ENCODE measurements at regions not wholly inside any gene's neighbourhood (a gene's known extent, or its start where the extent isn't known, plus 50 kb on each side); places are given as distances from the start of the nearest gene placed in this dataset.
"Not testable (repeated sequence)": the region's sequence is repeated elsewhere in the genome, so short reads cannot be mapped to it uniquely, and the experiment has no call there.

- no peak for ATAC-seq
- Mint-ChIP-seq H3K27ac (no peak overlapping the region), H3K4me1 (no peaks in the 10 kb centered on the region), H3K4me3 (no peak overlapping the region), H3K36me3 (no peaks in the 10 kb centered on the region), H3K27me3 (no peaks in the 10 kb centered on the region), H3K9me3 (peaks cover 3% of the 10 kb centered on the region)
Measured at GRCh38 chr9:22970434-22970975, 523.9 kb downstream of the DMRTA1 start.

GRCh38 chr9:22975951-22976350 lies 529.3 kb downstream of the DMRTA1 start:
- Mint-ChIP-seq H3K27me3 (no peaks in the 10 kb centered on the region), H3K36me3 (no peaks in the 10 kb centered on the region), H3K4me3 (no peak overlapping the region), H3K9me3 (peaks cover 3% of the 10 kb centered on the region), H3K27ac (no peak overlapping the region), H3K4me1 (no peaks in the 10 kb centered on the region)
- ATAC-seq, result no peak

GRCh38 chr9:22976454-22976853 lies 529.8 kb downstream of the DMRTA1 start:
- Mint-ChIP-seq H3K27me3 (no peaks in the 10 kb centered on the region), H3K27ac (no peak overlapping the region), H3K9me3 (peaks cover 3% of the 10 kb centered on the region), H3K4me3 (no peak overlapping the region), H3K36me3 (no peaks in the 10 kb centered on the region), H3K4me1 (no peaks in the 10 kb centered on the region)
- no peak for ATAC-seq

GRCh38 chr9:22980429-22980828 lies 533.8 kb downstream of the DMRTA1 start:
- H3K27ac Mint-ChIP-seq, H3K4me1 Mint-ChIP-seq, H3K9me3 Mint-ChIP-seq, H3K27me3 Mint-ChIP-seq, H3K36me3 Mint-ChIP-seq, H3K4me3 Mint-ChIP-seq, ATAC-seq: not testable (repeated sequence)

- no peak overlapping the region for H3K4me3 Mint-ChIP-seq
- H3K27ac Mint-ChIP-seq, result no peak overlapping the region
- no peaks in the 10 kb centered on the region for H3K36me3 Mint-ChIP-seq
- peaks cover 9% of the 10 kb centered on the region for H3K9me3 Mint-ChIP-seq
- ATAC-seq, result no peak
- no peaks in the 10 kb centered on the region for H3K27me3 Mint-ChIP-seq
- H3K4me1 Mint-ChIP-seq, result no peaks in the 10 kb centered on the region
Measured at GRCh38 chr9:22986556-22986955, 539.9 kb downstream of the DMRTA1 start.

- Mint-ChIP-seq H3K36me3 (no peaks in the 10 kb centered on the region), H3K27me3 (no peaks in the 10 kb centered on the region), H3K4me1 (no peaks in the 10 kb centered on the region), H3K27ac (no peak overlapping the region), H3K4me3 (no peak overlapping the region), H3K9me3 (peaks cover 6% of the 10 kb centered on the region)
- no peak for ATAC-seq
Measured at GRCh38 chr9:22990349-22990748, 543.7 kb downstream of the DMRTA1 start.

GRCh38 chr9:22992780-22993179 lies 546.2 kb downstream of the DMRTA1 start:
- no peak for ATAC-seq
- H3K4me3 Mint-ChIP-seq, result no peak overlapping the region
- H3K9me3 Mint-ChIP-seq, result peaks cover 4% of the 10 kb centered on the region
- no peak overlapping the region for H3K27ac Mint-ChIP-seq
- H3K27me3 Mint-ChIP-seq, result no peaks in the 10 kb centered on the region
- H3K36me3 Mint-ChIP-seq, result no peaks in the 10 kb centered on the region
- no peaks in the 10 kb centered on the region for H3K4me1 Mint-ChIP-seq

- Mint-ChIP-seq H3K4me3 (no peak overlapping the region), H3K9me3 (peaks cover 6% of the 10 kb centered on the region), H3K27me3 (no peaks in the 10 kb centered on the region), H3K4me1 (no peaks in the 10 kb centered on the region), H3K36me3 (no peaks in the 10 kb centered on the region), H3K27ac (no peak overlapping the region)
- ATAC-seq, result no peak
Measured at GRCh38 chr9:22997923-22998322, 551.3 kb downstream of the DMRTA1 start.

GRCh38 chr9:23005156-23005555 lies 558.5 kb downstream of the DMRTA1 start:
- H3K4me1 Mint-ChIP-seq, result no peaks in the 10 kb centered on the region
- H3K27ac Mint-ChIP-seq, result no peak overlapping the region
- H3K4me3 Mint-ChIP-seq, result no peak overlapping the region
- H3K36me3 Mint-ChIP-seq, result no peaks in the 10 kb centered on the region
- H3K9me3 Mint-ChIP-seq, result peaks cover 2% of the 10 kb centered on the region
- H3K27me3 Mint-ChIP-seq, result no peaks in the 10 kb centered on the region
- ATAC-seq, result no peak

- ATAC-seq, result no peak
- no peaks in the 10 kb centered on the region for H3K27me3 Mint-ChIP-seq
- no peaks in the 10 kb centered on the region for H3K4me1 Mint-ChIP-seq
- H3K27ac Mint-ChIP-seq, result no peak overlapping the region
- H3K9me3 Mint-ChIP-seq, result peaks cover 2% of the 10 kb centered on the region
- H3K36me3 Mint-ChIP-seq, result no peaks in the 10 kb centered on the region
- H3K4me3 Mint-ChIP-seq, result no peak overlapping the region
Measured at GRCh38 chr9:23006127-23006526, 559.5 kb downstream of the DMRTA1 start.

- no peaks in the 10 kb centered on the region for H3K9me3 Mint-ChIP-seq
- ATAC-seq, result no peak
Measured at GRCh38 chr9:23011669-23012068, 565.0 kb downstream of the DMRTA1 start.

GRCh38 chr9:23015557-23015956 lies 568.9 kb downstream of the DMRTA1 start:
- Mint-ChIP-seq H3K27me3 (no peaks in the 10 kb centered on the region), H3K27ac (no peak overlapping the region)
- ATAC-seq, result no peak

More at GRCh38 chr9:23011669-23012068, 565.0 kb downstream of the DMRTA1 start:
- Mint-ChIP-seq H3K27me3 (no peaks in the 10 kb centered on the region), H3K4me1 (no peaks in the 10 kb centered on the region), H3K4me3 (no peak overlapping the region), H3K27ac (no peak overlapping the region), H3K36me3 (no peaks in the 10 kb centered on the region)

GRCh38 chr9:23036416-23036815 lies 589.8 kb downstream of the DMRTA1 start:
- ATAC-seq, result no peak
- Mint-ChIP-seq H3K4me1 (no peaks in the 10 kb centered on the region), H3K4me3 (no peak overlapping the region), H3K27me3 (no peaks in the 10 kb centered on the region), H3K36me3 (no peaks in the 10 kb centered on the region), H3K27ac (no peak overlapping the region), H3K9me3 (no peaks in the 10 kb centered on the region)

More at GRCh38 chr9:23015557-23015956, 568.9 kb downstream of the DMRTA1 start:
- H3K4me1 Mint-ChIP-seq, result no peaks in the 10 kb centered on the region
- H3K36me3 Mint-ChIP-seq, result no peaks in the 10 kb centered on the region
- H3K9me3 Mint-ChIP-seq, result peaks cover 7% of the 10 kb centered on the region
- no peak overlapping the region for H3K4me3 Mint-ChIP-seq

- no peak overlapping the region for H3K27ac Mint-ChIP-seq
- H3K9me3 Mint-ChIP-seq, result no peaks in the 10 kb centered on the region
- no peak overlapping the region for H3K4me3 Mint-ChIP-seq
- no peak for ATAC-seq
- H3K36me3 Mint-ChIP-seq, result no peaks in the 10 kb centered on the region
- no peaks in the 10 kb centered on the region for H3K27me3 Mint-ChIP-seq
- no peaks in the 10 kb centered on the region for H3K4me1 Mint-ChIP-seq
Measured at GRCh38 chr9:23039402-23039801, 592.8 kb downstream of the DMRTA1 start.

GRCh38 chr9:23041466-23041865 lies 594.8 kb downstream of the DMRTA1 start:
- Mint-ChIP-seq H3K4me3 (no peak overlapping the region), H3K27me3 (no peaks in the 10 kb centered on the region), H3K9me3 (peaks cover 6% of the 10 kb centered on the region), H3K36me3 (no peaks in the 10 kb centered on the region), H3K27ac (no peak overlapping the region), H3K4me1 (no peaks in the 10 kb centered on the region)
- no peak for ATAC-seq

GRCh38 chr9:23044549-23044948 lies 597.9 kb downstream of the DMRTA1 start:
- Mint-ChIP-seq H3K27me3 (no peaks in the 10 kb centered on the region), H3K36me3 (no peaks in the 10 kb centered on the region), H3K4me1 (no peaks in the 10 kb centered on the region), H3K27ac (no peak overlapping the region), H3K4me3 (no peak overlapping the region), H3K9me3 (peaks cover 9% of the 10 kb centered on the region)
- no peak for ATAC-seq

GRCh38 chr9:23046026-23046425 lies 599.4 kb downstream of the DMRTA1 start:
- not testable (repeated sequence) for H3K9me3 Mint-ChIP-seq, H3K4me1 Mint-ChIP-seq, ATAC-seq, H3K27ac Mint-ChIP-seq, H3K4me3 Mint-ChIP-seq, H3K36me3 Mint-ChIP-seq, H3K27me3 Mint-ChIP-seq

Data from stimulated activated memory B cell treated with anti-CD40 and anti-IgM and Interleukin-4, amounts not matched to agents 10 μg/mL and 1 μg/mL and 100 μg/mL, for 72 hours (primary cell).